Astrocyte (in vitro differentiated cells and primary cell): ENCODE measurements at regions not wholly inside any gene's neighbourhood (a gene's known extent, or its start where the extent isn't known, plus 50 kb on each side); places are given as distances from the start of the nearest gene placed in this dataset.

Experiments used
- EZH2 ChIP-seq: IDR thresholded peaks from 2 replicates; pipeline ENCODE4 v1.6.1; 2012; ENCODE audit warnings: mild to moderate bottlenecking, low read length, inconsistent platforms; ENCODE audit not compliant: insufficient read depth
- TF ChIP-seq, protein P1 (sequence below): IDR thresholded peaks from 2 replicates; pipeline ENCODE4 v1.5.1; 2011; ENCODE audit warnings: low read depth, mild to moderate bottlenecking, inconsistent platforms, low read length, moderate library complexity; ENCODE audit not compliant: insufficient read depth

DNA sequence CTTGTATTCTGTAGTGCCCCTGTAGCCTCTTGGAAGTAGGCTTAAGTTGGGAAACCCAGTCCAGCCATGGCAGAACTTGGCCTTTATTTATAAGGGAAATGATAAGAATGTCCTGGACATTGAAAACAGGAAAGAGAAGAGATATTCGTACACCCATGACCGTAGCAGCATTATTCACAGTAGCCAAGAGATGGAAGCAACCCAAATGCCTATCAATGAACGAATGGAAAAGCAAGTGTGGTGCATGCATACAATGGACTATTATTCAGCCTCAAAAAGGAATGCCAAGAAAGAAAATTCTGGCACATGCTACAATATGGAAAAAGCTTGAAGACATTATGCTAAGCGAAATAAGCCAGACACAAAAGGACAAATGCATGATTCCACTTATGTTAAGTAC lies 315.3 kb downstream of the CXCL12 start:
- TF ChIP-seq, protein P1, sequence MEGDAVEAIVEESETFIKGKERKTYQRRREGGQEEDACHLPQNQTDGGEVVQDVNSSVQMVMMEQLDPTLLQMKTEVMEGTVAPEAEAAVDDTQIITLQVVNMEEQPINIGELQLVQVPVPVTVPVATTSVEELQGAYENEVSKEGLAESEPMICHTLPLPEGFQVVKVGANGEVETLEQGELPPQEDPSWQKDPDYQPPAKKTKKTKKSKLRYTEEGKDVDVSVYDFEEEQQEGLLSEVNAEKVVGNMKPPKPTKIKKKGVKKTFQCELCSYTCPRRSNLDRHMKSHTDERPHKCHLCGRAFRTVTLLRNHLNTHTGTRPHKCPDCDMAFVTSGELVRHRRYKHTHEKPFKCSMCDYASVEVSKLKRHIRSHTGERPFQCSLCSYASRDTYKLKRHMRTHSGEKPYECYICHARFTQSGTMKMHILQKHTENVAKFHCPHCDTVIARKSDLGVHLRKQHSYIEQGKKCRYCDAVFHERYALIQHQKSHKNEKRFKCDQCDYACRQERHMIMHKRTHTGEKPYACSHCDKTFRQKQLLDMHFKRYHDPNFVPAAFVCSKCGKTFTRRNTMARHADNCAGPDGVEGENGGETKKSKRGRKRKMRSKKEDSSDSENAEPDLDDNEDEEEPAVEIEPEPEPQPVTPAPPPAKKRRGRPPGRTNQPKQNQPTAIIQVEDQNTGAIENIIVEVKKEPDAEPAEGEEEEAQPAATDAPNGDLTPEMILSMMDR: no peak
- TF ChIP-seq EZH2: no peak
